Thyroid gland (tissue), 4 donors: ENCODE measurements at regions not wholly inside any gene's neighbourhood (a gene's known extent, or its start where the extent isn't known, plus 50 kb on each side); places are given as distances from the start of the nearest gene placed in this dataset.

Experiments
- DNase-seq, 2 donors: peaks; one replicate each; pipeline ENCODE4 v3.0.0-alpha.2; 2019
- H3K27ac ChIP-seq, 3 donors: fragments of 200-600 bp; sonication (generic); 1 replicate in 2 of 3; 2 replicates in 1 of 3; pipeline ENCODE4 v1.5.1; 2016 to 2019; ENCODE audit warnings: mild to moderate bottlenecking in 1 of 3, moderate library complexity in 1 of 3
- H3K27me3 ChIP-seq: fragments of 200-600 bp; sonication (generic); one replicate; pipeline ENCODE4 v1.5.1; 2019
- H3K36me3 ChIP-seq, 2 donors: fragments of 200-600 bp; sonication (generic); one replicate each; pipeline ENCODE4 v1.5.1; 2016 to 2019
- H3K4me1 ChIP-seq, 2 donors: fragments of 200-600 bp; sonication (generic); one replicate each; pipeline ENCODE4 v1.5.1; 2017 to 2019
- H3K4me3 ChIP-seq, 3 donors: fragments of 200-600 bp; sonication (generic); replicated peaks in 1 of 3; 1 replicate in 2 of 3; 2 replicates in 1 of 3; pipeline ENCODE4 v1.5.1; 2016; ENCODE audit warnings: mild to moderate bottlenecking in 1 of 3
- H3K9me3 ChIP-seq: fragments of 200-600 bp; sonication (generic); one replicate; pipeline ENCODE4 v1.5.1; 2017
- CTCF ChIP-seq, 6 experiments: fragments of 200-600 bp in 3 of 6; fragments of 450-650 bp in 3 of 6; sonication (generic) in 3 of 6; IDR thresholded peaks; one replicate each; pipeline ENCODE4 v1.5.1; 2016 to 2019; ENCODE audit warnings: antibody characterized with exemption in 6 of 6, mild to moderate bottlenecking in 2 of 6, inconsistent platforms in 1 of 6, moderate library complexity in 1 of 6
- POLR2A ChIP-seq, 2 donors: fragments of 450-650 bp; IDR thresholded peaks; one replicate each; pipeline ENCODE4 v1.6.1; 2017; ENCODE audit warnings: antibody characterized with exemption in 2 of 2, mild to moderate bottlenecking in 2 of 2, moderate library complexity in 1 of 2
- WGBS, 2 donors: methylation state at CpG; one replicate each; pipeline ENCODE4 v1.1.5; 2017; 5-methylcytosine and 5-hydroxymethylcytosine counted together
- intact Hi-C: fragments of 100-400 bp; cut with DNase I; formaldehyde crosslinking; loops from one replicate; pipeline ENCODE4 v1.15.1; 2023

GRCh38 chr15:66942649-66943390 is 122.6 kb upstream of the SMAD3 start:
- Histone ChIP-seq H3K27ac (no peak overlapping the region), H3K4me3 (no peak overlapping the region), H3K36me3 (no peaks in the 10 kb centered on the region), H3K4me1 (peaks cover 0 to 4% of the 10 kb centered on the region in 2 donors), H3K27me3 (no peaks in the 10 kb centered on the region), H3K9me3 (no peaks in the 10 kb centered on the region)
- WGBS, 2 donors, result 91 to 94% methylated on average over 11 of the region's 11 CpGs
- no peak for DNase-seq
- no peak for TF ChIP-seq POLR2A (IDR thresholded peaks at IDR 0.05)
- no peak for TF ChIP-seq CTCF (IDR thresholded peaks at IDR 0.05)
- intact Hi-C loops, result loop anchor here (10.0 kb wide), 1 partner anchor 492 kb away; no protein-coding TSS in a partner anchor

GRCh38 chr15:66943456-66944095 is 121.8 kb upstream of the SMAD3 start:
- 65 to 77% methylated on average over 8 to 10 of the region's 10 CpGs for WGBS, 2 donors
- intact Hi-C loops, result loop anchor here (10.0 kb wide), 1 partner anchor 491 kb away; no protein-coding TSS in a partner anchor

GRCh38 chr15:66944121-66944520 is 121.3 kb upstream of the SMAD3 start:
- intact Hi-C loops, result loop anchor here (10.0 kb wide), 1 partner anchor 491 kb away; no protein-coding TSS in a partner anchor
- no peaks in the 10 kb centered on the region for H3K27me3 ChIP-seq
- H3K4me1 ChIP-seq, result peaks cover 0 to 4% of the 10 kb centered on the region in 2 donors
- no peak for TF ChIP-seq POLR2A (IDR thresholded peaks at IDR 0.05)
- no peak for TF ChIP-seq CTCF (IDR thresholded peaks at IDR 0.05)
- 84 to 92% methylated on average over 10 to 14 of the region's 14 CpGs for WGBS, 2 donors
- H3K27ac ChIP-seq, result no peak overlapping the region
- H3K9me3 ChIP-seq, result no peaks in the 10 kb centered on the region
- no peaks in the 10 kb centered on the region for H3K36me3 ChIP-seq
- no peak for DNase-seq
- no peak overlapping the region for H3K4me3 ChIP-seq

More at GRCh38 chr15:66943456-66944095, 121.8 kb upstream of the SMAD3 start:
- Histone ChIP-seq H3K27ac (no peak overlapping the region), H3K4me1 (peaks cover 0 to 4% of the 10 kb centered on the region in 2 donors), H3K9me3 (no peaks in the 10 kb centered on the region), H3K27me3 (no peaks in the 10 kb centered on the region), H3K4me3 (no peak overlapping the region), H3K36me3 (no peaks in the 10 kb centered on the region)
- no peak for TF ChIP-seq CTCF (IDR thresholded peaks at IDR 0.05)
- TF ChIP-seq POLR2A (IDR thresholded peaks at IDR 0.05), result no peak
- DNase-seq, result peak in 1 of 2 donors; percentile 14

- H3K9me3 ChIP-seq, result no peaks in the 10 kb centered on the region
- no peak for TF ChIP-seq POLR2A (IDR thresholded peaks at IDR 0.05)
- TF ChIP-seq CTCF (IDR thresholded peaks at IDR 0.05), result no peak
- H3K27ac ChIP-seq, result no peak overlapping the region
- WGBS, 2 donors, result 88 to 100% methylated on average over 3 of the region's 3 CpGs
- peaks cover 0 to 4% of the 10 kb centered on the region in 2 donors for H3K4me1 ChIP-seq
- intact Hi-C loops, result loop anchor here (5.0 to 10.0 kb wide), 2 partner anchors 362 to 490 kb away; no protein-coding TSS in a partner anchor
- H3K27me3 ChIP-seq, result no peaks in the 10 kb centered on the region
- no peaks in the 10 kb centered on the region for H3K36me3 ChIP-seq
- H3K4me3 ChIP-seq, result no peak overlapping the region
- DNase-seq, result no peak
These were observed 120.1 kb upstream of the SMAD3 start for GRCh38 chr15:66945286-66945685.

GRCh38 chr15:66945842-66946241 is 119.6 kb upstream of the SMAD3 start:
- TF ChIP-seq CTCF (IDR thresholded peaks at IDR 0.05) (no peak), POLR2A (IDR thresholded peaks at IDR 0.05) (no peak)
- no peaks in the 10 kb centered on the region for H3K36me3 ChIP-seq
- no peak overlapping the region for H3K27ac ChIP-seq
- H3K27me3 ChIP-seq, result no peaks in the 10 kb centered on the region
- no peaks in the 10 kb centered on the region for H3K9me3 ChIP-seq
- intact Hi-C loops, result loop anchor here (5.0 to 10.0 kb wide), 2 partner anchors 361 to 489 kb away; no protein-coding TSS in a partner anchor
- H3K4me1 ChIP-seq, result peaks cover 0 to 4% of the 10 kb centered on the region in 2 donors
- 77% methylated on average over 4 of the region's 4 CpGs for WGBS, 2 donors
- no peak for DNase-seq
- no peak overlapping the region for H3K4me3 ChIP-seq
